SK-N-SH (cell line): ENCODE measurements at regions not wholly inside any gene's neighbourhood (a gene's known extent, or its start where the extent isn't known, plus 50 kb on each side); places are given as distances from the start of the nearest gene placed in this dataset.

Experiments used
- CHD2 ChIP-seq: fragments of 150-350 bp; IDR thresholded peaks from 2 replicates; pipeline ENCODE4 v1.6.1; 2018; ENCODE audit warnings: low read length; ENCODE audit not compliant: partially characterized antibody
- CTCF ChIP-seq: fragments of 200-600 bp; sonication (generic); IDR thresholded peaks from 2 replicates; pipeline ENCODE4 v1.6.1; 2017; ENCODE audit warnings: antibody characterized with exemption, mild to moderate bottlenecking, moderate library complexity
- FOXM1 ChIP-seq: IDR thresholded peaks from 2 replicates; pipeline ENCODE4 v1.4.0; 2012; ENCODE audit warnings: low read depth, mild to moderate bottlenecking
- IRF3 ChIP-seq: fragments of 150-350 bp; IDR thresholded peaks from 2 replicates; pipeline ENCODE4 v1.6.1; 2016; ENCODE audit warnings: mild to moderate bottlenecking, low read depth, low read length
- RAD21 ChIP-seq: IDR thresholded peaks from 2 replicates; pipeline ENCODE4 v1.6.1; 2012; ENCODE audit warnings: mild to moderate bottlenecking, low read length
- RFX5 ChIP-seq: IDR thresholded peaks from 2 replicates; pipeline ENCODE4 v1.6.1; 2012; ENCODE audit warnings: mild to moderate bottlenecking, improper control_type of control experiment, low read length
- SMC3 ChIP-seq: IDR thresholded peaks from 2 replicates; pipeline ENCODE4 v1.6.1; 2012; ENCODE audit warnings: low read depth, low read length, improper control_type of control experiment
- TEAD4 ChIP-seq: IDR thresholded peaks from 2 replicates; pipeline ENCODE4 v1.4.0; 2012; ENCODE audit warnings: mild to moderate bottlenecking, borderline replicate concordance; ENCODE audit not compliant: insufficient read depth

GRCh38 chr2:224308272-224308911, 93.5 kb downstream of the FAM124B start:
- TF ChIP-seq CTCF (no peak), CHD2 (no peak), TEAD4 (no peak), RAD21 (no peak), FOXM1 (no peak), IRF3 (no peak), RFX5 (no peak), SMC3 (no peak)
